ENCODE measurements at regions not wholly inside any gene's neighbourhood (a gene's known extent, or its start where the extent isn't known, plus 50 kb on each side); places are given as distances from the start of the nearest gene placed in this dataset.
"Not testable (repeated sequence)": the region's sequence is repeated elsewhere in the genome, so short reads cannot be mapped to it uniquely, and the experiment has no call there.

DNA sequence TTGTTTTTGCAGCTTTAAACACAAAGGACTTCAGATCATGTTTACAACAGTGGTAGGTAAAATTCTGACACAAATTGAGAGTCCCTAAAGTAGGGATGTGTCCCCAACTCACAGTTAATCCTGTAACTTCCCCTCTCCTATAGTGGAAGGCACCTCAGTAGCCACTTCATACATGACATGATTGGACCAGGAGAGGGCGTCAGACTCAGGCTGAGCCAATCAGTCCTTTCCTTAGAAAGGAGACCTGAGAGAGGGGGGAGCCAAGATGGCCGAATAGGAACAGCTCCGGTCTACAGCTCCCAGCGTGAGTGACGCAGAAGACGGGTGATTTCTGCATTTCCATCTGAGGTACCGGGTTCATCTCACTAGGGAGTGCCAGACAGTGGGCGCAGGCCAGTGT is 238.4 kb downstream of the LRRC70 start:
- TF ChIP-seq EZH2 (IDR thresholded peaks at IDR 0.05); POLR2AphosphoS5 (IDR thresholded peaks at IDR 0.05; ENCODE audit: borderline replicate concordance, low read depth, low read length); FOXP2 (optimal IDR thresholded peaks at IDR 0.05; ENCODE audit: control extremely low read depth, extremely low read length, insufficient read depth): not testable (repeated sequence)

Measured in SK-N-MC (cell line).